UCSD-AML1 (cell line): ENCODE measurements at regions not wholly inside any gene's neighbourhood (a gene's known extent, or its start where the extent isn't known, plus 50 kb on each side); places are given as distances from the start of the nearest gene placed in this dataset.
"Not testable (repeated sequence)": the region's sequence is repeated elsewhere in the genome, so short reads cannot be mapped to it uniquely, and the experiment has no call there.

ENCODE experiments used
- DNase-seq: peaks from one replicate; lab custom pipeline; 2025; ENCODE audit not compliant: unreplicated experiment; lab: John Stamatoyannopoulos, UW

DNA sequence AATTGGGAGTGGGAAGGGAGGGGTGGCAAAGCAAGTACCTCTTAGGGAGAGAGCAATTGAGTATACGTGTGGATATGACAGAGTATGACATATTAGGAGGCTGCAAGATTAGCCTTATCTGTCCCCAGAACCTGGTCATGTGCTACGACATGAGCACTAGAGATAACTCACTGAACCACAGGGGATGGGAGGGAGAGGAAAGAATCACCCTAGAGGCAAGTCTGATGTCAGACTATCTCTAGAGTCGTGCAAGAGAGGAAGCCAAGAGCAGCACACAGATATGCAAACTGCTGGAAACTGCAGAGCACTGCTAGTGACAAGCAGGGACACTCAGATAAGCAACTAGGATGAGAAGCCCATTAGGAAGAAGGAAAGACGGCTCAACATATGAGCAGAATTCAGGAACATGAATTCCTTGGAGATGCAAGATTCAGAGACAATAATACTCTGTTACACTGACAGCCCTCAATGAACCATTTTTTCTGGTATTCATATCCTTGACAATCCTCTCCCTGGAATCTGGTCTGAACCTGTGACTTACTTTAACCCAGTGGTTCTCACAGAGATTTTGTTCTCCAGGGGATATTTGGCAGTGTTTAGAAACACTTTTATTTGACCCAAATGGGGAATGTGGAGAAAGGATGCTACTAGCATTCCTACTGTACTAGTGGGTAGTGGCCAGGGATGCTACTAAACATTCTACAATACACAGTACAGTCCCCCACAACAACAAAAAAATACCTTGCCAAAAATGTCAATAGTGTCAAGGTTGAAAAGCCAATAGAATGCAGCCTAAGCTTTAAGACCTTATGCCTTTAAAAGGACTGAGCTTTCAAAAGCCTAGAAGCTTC is 84.0 kb upstream of the BMP2K start:
- peak; percentile 28 for DNase-seq

DNA sequence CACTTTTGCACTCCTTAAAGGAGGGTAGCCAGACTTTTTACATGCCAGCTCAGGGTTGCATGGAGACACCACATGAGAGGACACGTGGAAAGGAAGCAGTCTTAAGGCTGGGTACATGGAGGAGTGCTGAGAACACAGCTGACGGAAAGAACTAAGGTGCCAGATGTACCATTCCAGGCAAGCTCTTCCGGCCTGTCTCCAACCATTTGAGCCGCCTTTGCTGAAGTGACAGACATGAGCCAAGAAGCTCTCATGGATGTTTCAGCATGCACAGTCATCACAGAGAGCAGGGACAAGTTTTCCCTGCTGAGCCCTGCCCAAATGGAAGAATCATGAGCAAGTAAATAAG is 83.4 kb upstream of the BMP2K start:
- DNase-seq, result no peak

GRCh38 chr4:78693777-78694456 is 82.2 kb upstream of the BMP2K start:
- DNase-seq, result no peak

DNA sequence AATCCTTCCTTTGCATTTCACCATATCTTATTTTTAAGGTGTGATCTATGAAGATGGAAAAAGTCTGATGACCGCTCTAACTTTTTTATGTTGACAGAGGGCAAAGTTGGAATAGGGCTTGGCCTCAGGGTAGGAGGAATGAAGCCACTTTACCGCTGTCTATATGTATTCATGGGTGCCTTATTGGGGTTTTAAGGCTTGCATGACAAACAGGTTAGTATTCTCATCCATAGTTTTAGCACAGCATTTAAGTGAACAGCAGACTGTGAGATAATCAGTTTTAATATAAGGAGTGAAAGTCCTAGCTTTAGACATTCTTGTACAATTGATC is 81.7 kb upstream of the BMP2K start:
- DNase-seq, result no peak

DNA sequence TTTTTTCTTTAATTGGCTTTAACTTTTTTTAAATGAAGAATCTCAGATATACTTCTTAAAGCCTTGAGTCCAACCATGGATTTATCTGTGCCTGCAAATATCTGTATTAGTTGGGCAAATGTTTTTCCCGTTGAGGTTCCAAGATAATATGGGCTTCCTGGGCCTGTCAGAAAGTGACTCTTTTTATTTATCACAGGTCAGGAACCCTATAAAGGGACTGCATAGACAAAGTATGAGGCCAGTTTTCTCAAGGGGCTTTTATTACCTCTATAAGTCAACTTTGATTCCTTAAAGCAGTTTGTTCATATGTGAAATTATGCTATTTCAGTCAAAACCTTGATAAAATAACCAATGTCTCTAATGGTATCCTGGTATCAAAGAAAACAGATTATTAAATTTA is 80.2 kb upstream of the BMP2K start:
- no peak for DNase-seq

GRCh38 chr4:78703079-78703478 is 73.1 kb upstream of the BMP2K start:
- DNase-seq, result no peak

- DNase-seq, result no peak
These were observed 71.8 kb upstream of the BMP2K start for GRCh38 chr4:78704317-78704716.

DNA sequence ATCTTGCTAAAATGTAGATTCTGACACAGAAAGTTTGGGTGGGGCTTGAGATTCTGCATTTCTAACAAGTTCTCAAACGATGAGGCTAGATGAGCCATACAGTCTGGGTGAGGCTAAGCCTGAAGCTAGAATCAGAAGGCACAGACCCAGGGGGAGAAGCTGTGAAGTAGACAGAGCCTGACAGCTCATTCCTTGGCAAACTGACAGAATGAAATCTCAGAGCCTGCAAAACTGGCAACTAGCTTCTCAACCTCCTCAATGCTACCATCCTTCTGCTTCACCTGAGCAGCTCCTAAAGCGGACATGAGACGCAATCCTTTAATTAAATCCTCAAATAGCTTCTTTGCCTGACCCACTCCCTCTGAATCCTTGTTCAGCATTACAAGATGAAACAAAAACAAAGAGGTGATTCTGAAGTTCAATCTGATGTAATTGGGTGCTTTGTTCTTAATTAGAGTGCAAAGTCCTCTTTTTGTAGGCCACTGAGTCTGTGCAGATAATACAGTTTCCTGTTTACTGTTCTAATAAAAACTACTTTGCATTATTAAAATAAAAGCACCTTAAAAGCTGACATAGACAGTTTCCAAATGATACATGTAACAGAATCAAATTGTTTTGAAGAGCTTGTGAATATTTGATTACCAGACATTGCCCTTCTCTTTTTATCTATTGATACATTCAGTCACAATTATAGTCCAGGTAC is 71.0 kb upstream of the BMP2K start:
- DNase-seq, result no peak

DNA sequence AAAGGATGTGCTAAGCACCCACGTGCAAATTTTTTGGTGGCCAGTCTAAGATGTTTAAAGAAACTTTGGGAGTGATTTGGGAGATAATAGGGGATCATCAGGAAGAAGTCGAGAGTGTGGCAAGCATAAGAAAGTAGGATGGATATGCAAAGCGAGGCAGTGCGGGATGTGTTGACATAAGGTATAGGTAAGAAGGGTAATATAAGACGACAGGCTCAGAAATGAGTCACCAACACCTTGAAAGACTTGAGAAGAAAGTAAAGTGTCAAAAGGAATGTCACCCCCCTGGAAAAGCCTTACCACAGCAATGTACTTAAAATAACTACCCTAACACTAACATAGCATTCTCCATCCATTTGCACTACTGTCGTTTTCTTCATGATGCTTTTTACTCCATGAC is 69.8 kb upstream of the BMP2K start:
- no peak for DNase-seq

DNA sequence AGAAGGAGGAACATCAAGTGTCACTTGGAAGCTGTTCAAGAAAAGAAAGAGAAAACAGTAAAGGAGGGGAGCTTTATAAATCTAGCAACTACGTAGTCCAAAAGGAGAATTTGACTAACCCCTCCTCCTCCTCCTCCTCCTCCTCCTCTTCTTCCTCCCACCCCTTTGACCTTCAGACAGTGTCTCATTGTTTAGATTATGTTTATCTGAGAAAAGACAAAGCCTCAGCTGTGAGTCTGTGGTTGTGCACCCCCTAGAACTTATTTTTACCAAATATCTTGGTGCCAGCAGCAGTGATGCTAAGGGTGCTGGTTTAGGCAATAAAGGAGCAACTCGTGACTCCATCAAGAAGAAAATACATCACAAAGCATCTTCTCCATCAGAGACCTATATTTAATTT is 68.9 kb upstream of the BMP2K start:
- no peak for DNase-seq

- DNase-seq, result no peak
These were observed 68.4 kb upstream of the BMP2K start for GRCh38 chr4:78707793-78708192.

DNA sequence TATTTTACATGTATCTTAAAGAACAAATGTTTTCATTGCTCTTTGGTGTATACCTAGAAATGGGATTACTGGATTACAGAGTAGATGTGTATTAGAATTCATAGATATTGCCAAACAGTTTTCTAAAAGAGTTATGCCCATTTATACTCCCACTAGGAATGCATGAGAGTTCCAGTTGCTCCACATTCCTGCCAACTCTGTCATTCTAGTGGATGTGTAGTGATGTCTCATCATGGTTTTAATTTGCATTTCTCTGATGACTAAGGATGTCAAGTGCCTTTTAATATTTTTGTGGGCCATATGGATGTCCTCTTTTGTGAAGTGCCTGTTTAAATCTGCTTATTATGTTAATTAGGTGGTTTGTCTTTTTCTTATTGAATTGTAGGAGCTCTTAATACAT is 65.6 kb upstream of the BMP2K start:
- DNase-seq, result no peak

GRCh38 chr4:78711676-78712075 is 64.5 kb upstream of the BMP2K start:
- no peak for DNase-seq

DNA sequence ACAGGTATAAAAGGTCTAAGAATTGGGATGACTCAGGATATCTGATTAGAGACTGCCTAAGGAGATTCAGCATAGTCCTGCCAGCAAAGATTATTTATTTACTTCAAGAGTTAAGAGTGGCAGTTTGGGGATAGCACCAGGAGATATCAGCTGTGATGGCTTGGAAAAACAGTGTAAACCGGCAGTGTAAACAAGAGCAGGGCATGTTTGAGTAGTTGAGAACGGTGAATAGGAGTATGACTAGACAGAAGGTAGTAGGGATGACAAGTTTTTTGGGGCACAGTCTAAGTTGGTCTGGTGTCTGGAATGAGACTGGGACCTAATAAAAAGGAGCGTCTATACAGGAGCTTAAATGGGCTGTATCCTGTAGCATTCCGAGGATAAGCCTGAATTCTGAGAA is 61.6 kb upstream of the BMP2K start:
- DNase-seq, result not testable (repeated sequence)

GRCh38 chr4:78715372-78715771 is 60.8 kb upstream of the BMP2K start:
- DNase-seq, result not testable (repeated sequence)

DNA sequence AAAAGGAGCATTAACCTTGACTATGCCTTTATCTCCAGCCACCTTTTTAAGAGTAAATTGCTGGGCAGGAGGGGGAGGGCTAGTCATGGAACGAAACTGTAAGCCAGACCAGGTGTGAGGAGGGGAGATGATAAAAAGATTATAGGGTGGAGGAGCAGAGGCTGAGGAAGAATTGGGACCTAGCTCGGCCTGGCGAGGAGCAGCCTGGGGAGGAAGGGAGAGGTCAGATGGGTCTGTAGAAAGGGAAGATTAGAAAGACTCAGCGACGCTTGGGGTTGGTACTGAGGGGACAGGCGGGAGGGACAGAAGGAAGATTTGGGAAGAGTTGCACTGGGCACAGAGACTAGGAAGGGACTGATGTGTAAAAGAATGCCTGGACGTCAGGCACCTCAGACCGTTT is 58.4 kb upstream of the BMP2K start:
- DNase-seq, result not testable (repeated sequence)

DNA sequence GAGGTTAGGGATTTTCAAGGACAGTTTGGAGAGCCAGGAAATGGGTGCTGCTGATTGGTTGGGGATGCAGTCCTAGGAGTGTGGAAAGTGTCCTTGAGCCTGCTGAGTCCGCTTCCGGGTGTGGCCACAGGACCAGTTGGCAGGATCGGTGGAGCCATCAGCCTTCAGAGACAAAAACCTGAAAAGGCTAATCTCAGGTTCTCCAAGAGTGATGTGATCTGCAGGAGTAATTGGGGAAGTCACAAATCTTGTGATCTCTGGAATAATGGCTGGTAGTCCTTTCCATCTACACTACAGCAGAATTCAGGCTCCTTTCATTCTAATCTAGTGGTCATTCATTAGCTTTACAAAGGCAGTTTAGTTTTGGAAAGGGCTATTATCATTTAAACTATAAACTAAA is 55.9 kb upstream of the BMP2K start:
- DNase-seq, result peak; percentile 15

DNA sequence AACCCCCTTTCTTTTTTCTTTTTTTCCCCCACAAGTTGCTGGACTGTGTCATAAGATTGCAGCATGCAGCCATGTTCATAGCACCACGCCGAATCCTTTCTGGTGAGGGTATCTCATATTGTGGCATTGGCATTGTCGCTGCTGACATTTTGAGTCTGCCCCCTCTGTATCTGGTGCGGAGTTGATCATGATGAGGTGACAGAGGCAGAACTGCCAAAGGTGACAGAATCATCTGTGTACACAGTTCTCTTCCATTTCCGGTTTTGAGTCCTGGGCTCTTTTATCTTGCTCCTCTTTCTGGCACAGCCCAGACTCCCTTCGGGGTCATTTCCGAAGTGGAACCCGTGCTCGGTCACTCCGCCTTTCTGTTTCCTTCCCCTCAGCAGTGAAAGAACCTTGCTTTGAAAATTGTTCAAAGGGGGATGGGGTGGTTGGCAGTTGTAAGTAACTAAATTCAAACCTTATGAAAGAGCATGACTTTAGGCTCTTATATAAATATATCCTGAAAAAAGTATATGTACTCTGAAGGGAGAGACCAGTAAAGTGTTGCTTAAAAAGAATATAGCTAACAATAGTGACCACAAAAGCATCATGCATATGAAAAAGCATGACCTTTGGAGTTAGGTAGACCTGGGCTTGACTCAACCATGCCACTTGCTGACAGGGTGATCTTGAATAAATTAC is 55.0 kb upstream of the BMP2K start:
- DNase-seq, result peak; percentile 79

DNA sequence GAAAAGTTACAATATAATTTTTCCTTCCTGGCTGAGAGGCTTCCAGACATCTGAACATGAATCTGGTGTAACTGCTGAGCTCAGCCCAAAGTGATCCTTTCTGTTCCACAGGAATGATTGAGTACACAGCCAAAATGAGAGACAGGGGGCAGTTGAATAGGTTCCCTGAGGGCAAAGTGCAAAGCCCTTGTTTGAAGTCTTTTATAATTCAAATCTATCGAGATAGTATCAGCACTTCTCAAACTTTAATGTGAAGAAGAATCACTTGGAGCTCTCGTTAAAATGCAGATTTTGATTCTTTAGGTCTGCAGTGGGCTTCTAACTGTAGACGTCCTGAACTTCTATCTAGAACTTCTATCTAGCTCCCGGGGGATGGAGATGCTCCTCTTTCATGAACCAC is 54.4 kb upstream of the BMP2K start:
- no peak for DNase-seq

GRCh38 chr4:78722320-78722719 is 53.8 kb upstream of the BMP2K start:
- DNase-seq, result no peak

- no peak for DNase-seq
These were observed 53.3 kb upstream of the BMP2K start for GRCh38 chr4:78722878-78723277.
